ENCODE measurements at regions not wholly inside any gene's neighbourhood (a gene's known extent, or its start where the extent isn't known, plus 50 kb on each side); places are given as distances from the start of the nearest gene placed in this dataset.
A peak's percentile ranks its signal among the peaks of the same experiment; 100 is the strongest.

- Histone ChIP-seq H3K27me3 (no peaks in the 10 kb centered on the region), H3K9me3 (replicated peaks in 1 of 3) (no peaks in the 10 kb centered on the region), H3K4me3 (no peak overlapping the region), H3K4me1 (replicated peaks in 1 of 2) (no peaks in the 10 kb centered on the region), H3K27ac (peak overlapping the region in 1 of 5 donors; percentile 70), H3K36me3 (replicated peaks in 1 of 2) (no peaks in the 10 kb centered on the region)
- no peak for DNase-seq
- TF ChIP-seq, protein P1, sequence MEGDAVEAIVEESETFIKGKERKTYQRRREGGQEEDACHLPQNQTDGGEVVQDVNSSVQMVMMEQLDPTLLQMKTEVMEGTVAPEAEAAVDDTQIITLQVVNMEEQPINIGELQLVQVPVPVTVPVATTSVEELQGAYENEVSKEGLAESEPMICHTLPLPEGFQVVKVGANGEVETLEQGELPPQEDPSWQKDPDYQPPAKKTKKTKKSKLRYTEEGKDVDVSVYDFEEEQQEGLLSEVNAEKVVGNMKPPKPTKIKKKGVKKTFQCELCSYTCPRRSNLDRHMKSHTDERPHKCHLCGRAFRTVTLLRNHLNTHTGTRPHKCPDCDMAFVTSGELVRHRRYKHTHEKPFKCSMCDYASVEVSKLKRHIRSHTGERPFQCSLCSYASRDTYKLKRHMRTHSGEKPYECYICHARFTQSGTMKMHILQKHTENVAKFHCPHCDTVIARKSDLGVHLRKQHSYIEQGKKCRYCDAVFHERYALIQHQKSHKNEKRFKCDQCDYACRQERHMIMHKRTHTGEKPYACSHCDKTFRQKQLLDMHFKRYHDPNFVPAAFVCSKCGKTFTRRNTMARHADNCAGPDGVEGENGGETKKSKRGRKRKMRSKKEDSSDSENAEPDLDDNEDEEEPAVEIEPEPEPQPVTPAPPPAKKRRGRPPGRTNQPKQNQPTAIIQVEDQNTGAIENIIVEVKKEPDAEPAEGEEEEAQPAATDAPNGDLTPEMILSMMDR (IDR thresholded peaks at IDR 0.05), result no peak
- TF ChIP-seq POLR2A (IDR thresholded peaks at IDR 0.05), result no peak
- intact Hi-C loops (cut with DNase I), result no loop called here
- WGBS, 4 donors, result 74 to 89% (median 83%) methylated on average over 6 to 8 of the region's 8 CpGs
Observed at GRCh38 chr2:120594856-120595685, 140.6 kb upstream of the GLI2 start.

GRCh38 chr2:120595739-120596138, 139.9 kb upstream of the GLI2 start:
- no peak overlapping the region for H3K4me3 ChIP-seq
- 84 to 100% (median 85%) methylated on average over 1 of the region's 1 CpG for WGBS, 4 donors
- H3K27ac ChIP-seq, result peak overlapping the region in 1 of 5 donors; percentile 70
- no peak for TF ChIP-seq POLR2A (IDR thresholded peaks at IDR 0.05)
- TF ChIP-seq, protein P1 (IDR thresholded peaks at IDR 0.05), result no peak
- no peaks in the 10 kb centered on the region for H3K36me3 ChIP-seq (replicated peaks in 1 of 2)
- DNase-seq, result no peak
- no peaks in the 10 kb centered on the region for H3K27me3 ChIP-seq
- H3K9me3 ChIP-seq (replicated peaks in 1 of 3), result no peaks in the 10 kb centered on the region
- intact Hi-C loops (cut with DNase I), result no loop called here
- no peaks in the 10 kb centered on the region for H3K4me1 ChIP-seq (replicated peaks in 1 of 2)

- peak overlapping the region in 2 of 5 donors; percentile 17 to 70 for H3K27ac ChIP-seq
- H3K36me3 ChIP-seq (replicated peaks in 1 of 2), result no peaks in the 10 kb centered on the region
- intact Hi-C loops (cut with DNase I), result no loop called here
- H3K4me1 ChIP-seq (replicated peaks in 1 of 2), result no peaks in the 10 kb centered on the region
- DNase-seq, result no peak
- WGBS, 4 donors, result 67 to 78% (median 74%) methylated on average over 7 to 16 of the region's 16 CpGs
- no peaks in the 10 kb centered on the region for H3K9me3 ChIP-seq (replicated peaks in 1 of 3)
- TF ChIP-seq POLR2A (IDR thresholded peaks at IDR 0.05), result no peak
- TF ChIP-seq, protein P1 (IDR thresholded peaks at IDR 0.05), result no peak
- H3K4me3 ChIP-seq, result no peak overlapping the region
- H3K27me3 ChIP-seq, result no peaks in the 10 kb centered on the region
Observed at GRCh38 chr2:120596191-120596811, 139.4 kb upstream of the GLI2 start.

GRCh38 chr2:120596990-120597594, 138.6 kb upstream of the GLI2 start:
- 56 to 67% (median 61%) methylated on average over 10 to 12 of the region's 12 CpGs for WGBS, 4 donors
- Histone ChIP-seq H3K4me1 (replicated peaks in 1 of 2) (no peaks in the 10 kb centered on the region), H3K9me3 (replicated peaks in 1 of 3) (no peaks in the 10 kb centered on the region), H3K27ac (peak overlapping the region in 2 of 5 donors; percentile 8 to 70), H3K36me3 (replicated peaks in 1 of 2) (no peaks in the 10 kb centered on the region), H3K4me3 (no peak overlapping the region), H3K27me3 (no peaks in the 10 kb centered on the region)
- intact Hi-C loops (cut with DNase I), result no loop called here
- DNase-seq, result peak in 6 of 7 donors; percentile 28 to 68 (median 46)
- TF ChIP-seq, protein P1 (IDR thresholded peaks at IDR 0.05), result no peak
- no peak for TF ChIP-seq POLR2A (IDR thresholded peaks at IDR 0.05)
